Stomach (tissue), 8 donors: ENCODE measurements at regions not wholly inside any gene's neighbourhood (a gene's known extent, or its start where the extent isn't known, plus 50 kb on each side); places are given as distances from the start of the nearest gene placed in this dataset.
A peak's percentile ranks its signal among the peaks of the same experiment; 100 is the strongest.

ENCODE experiments used
- DNase-seq, 2 donors: peaks; one replicate each; pipeline versions ENCODE4 v3.0.0 to v3.0.0-alpha.2; 2013 to 2019
- H3K27ac ChIP-seq, 5 donors: fragments of 200-600 bp in 4 of 5; sonication (generic) in 4 of 5; one replicate each; pipeline ENCODE4 v1.5.1; 2013 to 2019; ENCODE audit warnings: mild to moderate bottlenecking in 1 of 5, moderate library complexity in 1 of 5
- H3K27me3 ChIP-seq, 3 donors: fragments of 200-600 bp; sonication (generic); one replicate each; pipeline ENCODE4 v1.5.1; 2017 to 2019; ENCODE audit warnings: mixed run types in 1 of 3
- H3K36me3 ChIP-seq, 4 donors: fragments of 200-600 bp; sonication (generic); 1 replicate in 3 of 4; 2 replicates in 1 of 4; pipeline ENCODE4 v1.5.1; 2016 to 2019
- H3K4me1 ChIP-seq, 4 donors: fragments of 200-600 bp; sonication (generic); one replicate each; pipeline ENCODE4 v1.5.1; 2016 to 2019
- H3K4me3 ChIP-seq, 4 donors: fragments of 200-600 bp; sonication (generic) in 3 of 4; one replicate each; pipeline ENCODE4 v1.5.1; 2016 to 2019; ENCODE audit warnings: mild to moderate bottlenecking in 1 of 4
- H3K9me3 ChIP-seq, 4 donors: fragments of 200-600 bp; sonication (generic); one replicate each; pipeline ENCODE4 v1.5.1; 2016 to 2019
- CTCF ChIP-seq, 7 experiments: fragments of 450-650 bp in 4 of 7; fragments of 200-600 bp in 3 of 7; sonication (generic) in 3 of 7; IDR thresholded peaks; one replicate each; pipeline ENCODE4 v1.5.1; 2016 to 2019; ENCODE audit warnings: antibody characterized with exemption in 7 of 7, control low read depth in 2 of 7, mild to moderate bottlenecking in 1 of 7
- EP300 ChIP-seq: sonication (generic); formaldehyde crosslinking; IDR thresholded peaks from one replicate; pipeline ENCODE4 v1.6.1; 2017; ENCODE audit warnings: antibody characterized with exemption
- POLR2A ChIP-seq, 4 donors: fragments of 450-650 bp; IDR thresholded peaks; one replicate each; pipeline ENCODE4 v1.6.1; 2016; ENCODE audit warnings: antibody characterized with exemption in 4 of 4, control low read depth in 2 of 4, mild to moderate bottlenecking in 1 of 4, moderate library complexity in 1 of 4
- POLR2AphosphoS5 ChIP-seq, 3 donors: sonication (generic); formaldehyde crosslinking; IDR thresholded peaks; one replicate each; pipeline ENCODE4 v1.6.1; 2016; ENCODE audit warnings: antibody characterized with exemption in 3 of 3
- WGBS, 5 donors: extraction: QIAGEN DNeasy Blood & Tissue Kit in 3 of 5; methylation state at CpG; one replicate each; pipeline versions ENCODE4 v1.1.5 to v1.1.7; 2013 to 2018; 5-methylcytosine and 5-hydroxymethylcytosine counted together
- intact Hi-C: fragments of 100-400 bp; cut with DNase I; formaldehyde crosslinking; loops from one replicate; pipeline ENCODE4 v1.15.1; 2023; ENCODE audit warnings: low total_unique reads
- donor health status: healthy with polysubstance abuse.
- donor health status: Bipolar disorder and iron deficiency.
- donor health status: healthy.

GRCh38 chr13:79079351-79079839 lies 326.7 kb downstream of the RBM26 start:
- 84 to 95% (median 87%) methylated on average over 2 to 4 of the region's 4 CpGs for WGBS, 5 donors
- Histone ChIP-seq H3K36me3 (no peaks in the 10 kb centered on the region), H3K27ac (no peak overlapping the region), H3K27me3 (no peaks in the 10 kb centered on the region), H3K4me1 (no peaks in the 10 kb centered on the region), H3K9me3 (peaks cover 0 to 11% (median 0%) of the 10 kb centered on the region in 4 donors), H3K4me3 (no peak overlapping the region)
- intact Hi-C loops: no loop called here
- DNase-seq: no peak
- TF ChIP-seq POLR2AphosphoS5 (IDR thresholded peaks at IDR 0.05): no peak
- TF ChIP-seq CTCF (IDR thresholded peaks at IDR 0.05): no peak
- TF ChIP-seq EP300: no peak
- no peak for TF ChIP-seq POLR2A (IDR thresholded peaks at IDR 0.05)

GRCh38 chr13:79075703-79076102 lies 330.4 kb downstream of the RBM26 start:
- H3K4me3 ChIP-seq: no peak overlapping the region
- H3K4me1 ChIP-seq: no peaks in the 10 kb centered on the region
- peaks cover 0 to 11% (median 0%) of the 10 kb centered on the region in 4 donors for H3K9me3 ChIP-seq
- no peaks in the 10 kb centered on the region for H3K36me3 ChIP-seq
- no peak for DNase-seq
- TF ChIP-seq EP300 (no peak), POLR2A (IDR thresholded peaks at IDR 0.05) (no peak), POLR2AphosphoS5 (IDR thresholded peaks at IDR 0.05) (no peak), CTCF (IDR thresholded peaks at IDR 0.05) (no peak)
- no peaks in the 10 kb centered on the region for H3K27me3 ChIP-seq
- intact Hi-C loops: no loop called here
- H3K27ac ChIP-seq: no peak overlapping the region

- Histone ChIP-seq H3K36me3 (no peaks in the 10 kb centered on the region), H3K27me3 (no peaks in the 10 kb centered on the region), H3K4me1 (no peaks in the 10 kb centered on the region), H3K9me3 (no peaks in the 10 kb centered on the region), H3K4me3 (no peak overlapping the region), H3K27ac (no peak overlapping the region)
- intact Hi-C loops: no loop called here
- 51 to 66% (median 59%) methylated on average over 4 of the region's 4 CpGs for WGBS, 5 donors
- TF ChIP-seq EP300 (no peak), POLR2A (IDR thresholded peaks at IDR 0.05) (no peak)
- no peak for DNase-seq
Measured at GRCh38 chr13:79070343-79070974, 335.6 kb downstream of the RBM26 start.

- 70 to 74% (median 73%) methylated on average over 6 of the region's 6 CpGs for WGBS, 5 donors
- Histone ChIP-seq H3K9me3 (no peaks in the 10 kb centered on the region), H3K27me3 (no peaks in the 10 kb centered on the region), H3K36me3 (no peaks in the 10 kb centered on the region), H3K4me3 (no peak overlapping the region), H3K27ac (no peak overlapping the region), H3K4me1 (no peaks in the 10 kb centered on the region)
- no peak for DNase-seq
- TF ChIP-seq POLR2A (IDR thresholded peaks at IDR 0.05) (no peak), CTCF (IDR thresholded peaks at IDR 0.05) (no peak), EP300 (no peak), POLR2AphosphoS5 (IDR thresholded peaks at IDR 0.05) (no peak)
- intact Hi-C loops: no loop called here
Measured at GRCh38 chr13:79062291-79062690, 343.8 kb downstream of the RBM26 start.

- peak in 1 of 7 experiments; percentile 17 for TF ChIP-seq CTCF (IDR thresholded peaks at IDR 0.05)
- TF ChIP-seq POLR2A (IDR thresholded peaks at IDR 0.05): no peak
- intact Hi-C loops: no loop called here
Measured at GRCh38 chr13:79060216-79060615, 345.8 kb downstream of the RBM26 start.

More at GRCh38 chr13:79060216-79060615, 345.8 kb downstream of the RBM26 start:
- Histone ChIP-seq H3K27ac (no peak overlapping the region), H3K9me3 (no peaks in the 10 kb centered on the region), H3K4me3 (no peak overlapping the region), H3K4me1 (no peaks in the 10 kb centered on the region), H3K27me3 (no peaks in the 10 kb centered on the region), H3K36me3 (no peaks in the 10 kb centered on the region)
- no peak for DNase-seq
- WGBS, 5 donors: 83 to 90% (median 87%) methylated on average over 1 of the region's 1 CpG
